ENCODE measurements at regions not wholly inside any gene's neighbourhood (a gene's known extent, or its start where the extent isn't known, plus 50 kb on each side); places are given as distances from the start of the nearest gene placed in this dataset.

DNA sequence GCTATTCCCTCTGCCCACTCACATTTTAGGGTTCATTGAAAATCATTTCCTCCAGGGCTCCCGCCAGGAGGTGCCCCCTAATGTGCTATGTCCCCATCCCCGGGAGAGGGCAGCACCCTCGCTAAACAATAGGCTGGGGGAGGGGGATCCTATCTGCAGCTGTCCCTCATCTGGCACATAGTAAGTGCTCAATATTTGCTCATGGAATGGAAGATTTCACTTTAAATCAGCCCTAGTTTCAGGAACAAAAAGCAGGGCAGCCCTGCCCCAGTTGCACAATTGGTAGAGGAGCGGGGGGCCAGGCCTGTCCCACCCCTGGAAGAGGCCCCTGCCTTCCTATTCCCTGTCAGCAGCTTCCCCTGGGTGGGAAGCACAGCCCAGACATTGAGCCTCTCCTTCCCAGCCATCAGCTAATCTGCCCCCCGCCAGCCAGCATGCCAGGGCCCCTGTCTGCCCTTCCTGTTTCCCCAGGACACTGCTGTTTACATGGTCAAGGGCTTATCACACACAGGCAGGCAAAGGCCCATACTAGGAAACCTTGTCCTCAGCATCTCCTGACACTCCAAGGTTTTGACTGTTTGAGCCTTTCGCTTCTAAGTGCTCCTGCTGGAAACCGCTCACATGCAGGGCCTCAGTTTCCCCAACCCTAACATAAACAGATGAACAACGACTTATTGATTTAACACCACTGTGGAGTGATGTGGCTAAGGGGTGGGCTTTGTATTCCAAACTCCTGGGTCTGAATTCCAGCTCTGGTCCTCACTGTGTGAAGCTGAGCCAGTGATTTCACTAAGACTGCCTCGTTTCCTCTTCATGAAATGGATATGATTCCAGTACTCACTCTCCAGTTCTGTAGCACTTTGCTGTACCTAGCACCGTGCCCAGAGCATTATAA, 130.7 kb upstream of the ZMIZ1 start:
- in situ Hi-C loops (cut with HindIII; ENCODE audit: low pct_ligation_motif_present, low pct_unique_long_range_greater_than_20kb, low sequenced_read_pairs) = no loop called here
- DNase-seq = no peak

GRCh38 chr10:78938695-78939672, 129.8 kb upstream of the ZMIZ1 start:
- DNase-seq = no peak
- in situ Hi-C loops (cut with HindIII; ENCODE audit: low pct_ligation_motif_present, low pct_unique_long_range_greater_than_20kb, low sequenced_read_pairs) = no loop called here

GRCh38 chr10:78942091-78942501, 126.7 kb upstream of the ZMIZ1 start:
- in situ Hi-C loops (cut with HindIII; ENCODE audit: low pct_ligation_motif_present, low pct_unique_long_range_greater_than_20kb, low sequenced_read_pairs) = no loop called here
- no peak for DNase-seq

DNA sequence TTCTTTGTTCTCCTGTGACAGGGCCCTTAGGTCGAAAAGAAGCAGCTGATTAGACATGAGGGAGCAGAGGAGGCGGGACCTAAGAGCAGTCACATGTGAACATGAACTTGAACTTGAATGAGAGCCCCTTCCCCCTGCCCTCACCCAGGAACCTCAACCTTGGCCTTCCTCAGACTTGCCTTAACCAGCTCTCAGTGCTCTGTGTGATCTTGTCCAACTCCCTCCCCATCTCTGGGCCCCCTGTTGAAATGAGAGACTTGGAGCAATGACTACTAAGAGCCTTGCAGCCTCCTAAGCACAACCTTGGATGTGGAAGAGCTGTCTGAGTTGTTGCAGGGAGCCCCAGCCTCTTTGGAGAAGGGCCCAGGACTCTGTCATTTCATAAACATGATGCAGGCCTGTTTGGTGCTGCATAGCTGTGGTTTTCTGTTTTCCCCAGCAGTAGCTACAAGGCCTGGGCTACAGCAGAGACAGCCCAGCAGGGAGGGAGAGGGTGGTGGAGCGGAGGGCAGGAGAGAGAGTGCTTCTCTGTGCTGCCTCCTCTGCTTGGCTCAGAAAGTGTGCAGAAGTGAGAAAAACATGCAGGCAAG, 123.9 kb upstream of the ZMIZ1 start:
- DNase-seq = no peak
- in situ Hi-C loops (cut with HindIII; ENCODE audit: low pct_ligation_motif_present, low pct_unique_long_range_greater_than_20kb, low sequenced_read_pairs) = no loop called here

DNA sequence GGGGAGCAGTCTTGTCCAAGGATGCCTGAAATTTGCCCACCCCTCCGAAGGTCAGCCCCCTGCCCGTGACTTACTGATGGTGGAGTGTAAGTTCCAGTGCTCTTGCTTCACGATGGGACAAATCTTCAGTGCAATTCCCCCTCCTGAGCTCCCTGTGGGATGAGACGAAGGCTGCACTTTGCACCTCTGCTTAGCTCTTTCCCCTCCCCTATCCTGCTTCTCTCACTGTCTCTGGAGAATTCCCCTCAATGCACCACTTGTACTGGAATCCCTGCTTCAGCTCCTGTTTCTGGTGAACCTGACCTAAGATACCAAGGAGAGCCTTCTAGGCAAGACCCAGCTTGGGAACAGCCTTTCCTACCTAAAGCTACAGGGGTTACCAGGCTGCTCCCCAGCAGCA, 122.9 kb upstream of the ZMIZ1 start:
- in situ Hi-C loops (cut with HindIII; ENCODE audit: low pct_ligation_motif_present, low pct_unique_long_range_greater_than_20kb, low sequenced_read_pairs) = no loop called here
- DNase-seq = no peak

DNA sequence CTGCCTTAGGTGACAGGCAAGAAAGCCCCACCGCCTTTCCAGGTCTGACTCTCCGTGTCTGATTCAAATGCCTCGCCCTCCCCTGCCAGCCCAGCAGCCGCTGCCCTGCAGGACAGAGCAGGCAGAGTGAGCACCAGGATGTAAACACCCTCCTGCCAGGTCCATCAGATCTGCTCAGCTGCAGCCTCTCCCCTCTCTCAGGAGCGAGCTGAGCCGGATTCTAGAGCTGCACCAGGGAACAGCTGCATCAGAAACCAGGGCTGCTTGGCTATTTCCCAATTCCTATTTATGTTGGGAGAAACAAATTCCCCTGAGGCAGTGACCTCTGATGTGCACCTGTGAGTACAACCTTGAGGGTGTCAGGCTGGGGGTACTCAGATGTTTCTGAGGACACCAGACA, 121.5 kb upstream of the ZMIZ1 start:
- in situ Hi-C loops (cut with HindIII; ENCODE audit: low pct_ligation_motif_present, low pct_unique_long_range_greater_than_20kb, low sequenced_read_pairs) = no loop called here
- DNase-seq = no peak

- in situ Hi-C loops (cut with HindIII; ENCODE audit: low pct_ligation_motif_present, low pct_unique_long_range_greater_than_20kb, low sequenced_read_pairs) = no loop called here
- DNase-seq = no peak
These were observed 121.0 kb upstream of the ZMIZ1 start for GRCh38 chr10:78947733-78948132.

DNA sequence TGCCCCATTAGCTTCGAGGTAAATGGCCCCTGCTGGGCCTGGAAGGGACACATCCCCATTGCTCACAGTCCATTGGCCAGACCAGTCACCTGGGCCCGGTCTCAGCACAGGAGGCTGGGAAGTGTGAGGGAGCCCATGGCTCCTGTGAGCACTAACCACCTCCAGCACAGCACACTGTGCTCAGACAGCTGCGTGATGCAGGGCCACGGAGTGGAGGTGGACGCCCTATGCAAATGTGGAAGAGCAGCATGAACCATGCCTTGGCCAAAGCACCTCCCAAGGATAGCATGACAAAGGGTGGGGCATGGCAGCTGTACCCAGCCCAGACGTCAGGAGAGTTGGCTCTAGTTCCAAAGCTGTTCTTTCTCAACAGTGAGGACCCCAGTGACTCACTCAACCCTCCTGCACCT, 120.1 kb upstream of the ZMIZ1 start:
- DNase-seq = no peak
- in situ Hi-C loops (cut with HindIII; ENCODE audit: low pct_ligation_motif_present, low pct_unique_long_range_greater_than_20kb, low sequenced_read_pairs) = no loop called here

DNA sequence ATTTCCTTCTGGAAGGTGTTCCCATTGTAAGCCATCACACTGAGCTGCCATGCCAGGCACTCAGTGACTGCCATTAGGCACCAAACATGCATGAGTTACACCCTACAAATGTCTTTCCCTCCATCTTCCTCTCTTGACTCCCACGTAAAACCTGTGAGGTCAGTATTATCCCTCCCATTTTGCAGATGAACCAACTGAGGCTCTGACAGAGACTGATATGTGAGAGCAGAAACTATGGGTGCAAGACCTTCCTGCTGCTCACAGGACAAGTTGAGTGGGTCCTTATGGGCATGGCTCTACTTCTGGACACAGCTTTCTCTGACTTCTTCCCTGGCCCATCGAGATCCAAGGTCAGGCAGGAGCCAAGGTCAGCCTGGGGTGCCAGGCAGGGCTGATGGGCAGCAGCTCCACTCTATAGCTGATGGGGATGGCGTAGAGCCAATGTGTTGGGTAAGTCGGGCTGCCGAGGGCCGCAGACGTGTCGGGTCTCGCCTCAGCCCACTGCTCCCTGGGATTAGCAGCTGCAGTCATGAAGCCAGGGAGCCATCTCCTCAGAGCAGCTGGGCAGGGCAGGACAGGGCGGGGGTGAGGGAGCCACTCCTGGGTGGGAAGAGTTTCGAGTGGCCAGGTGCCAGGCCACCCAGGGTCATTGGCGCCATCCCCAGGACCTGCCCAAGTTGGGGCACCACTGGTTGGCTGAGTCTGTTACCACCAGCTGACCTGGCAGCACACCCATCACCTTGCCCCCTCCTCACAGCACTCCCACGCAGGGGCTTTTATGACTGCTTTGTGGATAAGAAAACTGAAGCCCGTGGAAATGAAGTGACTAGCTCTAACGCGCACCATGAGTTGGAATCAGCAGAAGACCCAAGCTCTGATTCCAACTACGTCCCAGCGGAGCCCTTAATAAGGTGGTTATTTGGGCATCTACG, 117.8 kb upstream of the ZMIZ1 start:
- in situ Hi-C loops (cut with HindIII; ENCODE audit: low pct_ligation_motif_present, low pct_unique_long_range_greater_than_20kb, low sequenced_read_pairs) = no loop called here
- no peak for DNase-seq

- in situ Hi-C loops (cut with HindIII; ENCODE audit: low pct_ligation_motif_present, low pct_unique_long_range_greater_than_20kb, low sequenced_read_pairs) = no loop called here
These were observed 116.7 kb upstream of the ZMIZ1 start for GRCh38 chr10:78952030-78952429.

DNA sequence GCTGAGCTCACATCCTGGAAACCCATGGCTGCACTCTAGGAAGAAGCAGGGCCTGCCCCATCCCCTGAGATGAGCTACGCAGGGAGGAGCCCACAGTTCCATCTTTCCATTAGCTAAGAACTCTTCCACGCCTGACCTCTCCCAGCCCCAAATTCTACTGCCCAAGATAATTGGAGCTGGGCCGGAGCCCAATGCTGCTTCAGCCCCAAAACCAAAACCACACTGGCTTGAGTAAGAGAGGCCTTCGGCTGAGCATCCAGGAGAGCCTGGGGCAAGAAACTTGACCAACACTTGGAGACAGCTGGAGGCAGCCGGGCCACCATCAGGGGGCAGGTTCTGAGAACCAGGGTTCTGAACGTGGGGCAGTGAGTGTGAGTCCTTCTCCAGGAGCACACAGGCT, 116.1 kb upstream of the ZMIZ1 start:
- DNase-seq = no peak
- in situ Hi-C loops (cut with HindIII; ENCODE audit: low pct_ligation_motif_present, low pct_unique_long_range_greater_than_20kb, low sequenced_read_pairs) = no loop called here

More at GRCh38 chr10:78952030-78952429, 116.7 kb upstream of the ZMIZ1 start:
- no peak for DNase-seq

DNA sequence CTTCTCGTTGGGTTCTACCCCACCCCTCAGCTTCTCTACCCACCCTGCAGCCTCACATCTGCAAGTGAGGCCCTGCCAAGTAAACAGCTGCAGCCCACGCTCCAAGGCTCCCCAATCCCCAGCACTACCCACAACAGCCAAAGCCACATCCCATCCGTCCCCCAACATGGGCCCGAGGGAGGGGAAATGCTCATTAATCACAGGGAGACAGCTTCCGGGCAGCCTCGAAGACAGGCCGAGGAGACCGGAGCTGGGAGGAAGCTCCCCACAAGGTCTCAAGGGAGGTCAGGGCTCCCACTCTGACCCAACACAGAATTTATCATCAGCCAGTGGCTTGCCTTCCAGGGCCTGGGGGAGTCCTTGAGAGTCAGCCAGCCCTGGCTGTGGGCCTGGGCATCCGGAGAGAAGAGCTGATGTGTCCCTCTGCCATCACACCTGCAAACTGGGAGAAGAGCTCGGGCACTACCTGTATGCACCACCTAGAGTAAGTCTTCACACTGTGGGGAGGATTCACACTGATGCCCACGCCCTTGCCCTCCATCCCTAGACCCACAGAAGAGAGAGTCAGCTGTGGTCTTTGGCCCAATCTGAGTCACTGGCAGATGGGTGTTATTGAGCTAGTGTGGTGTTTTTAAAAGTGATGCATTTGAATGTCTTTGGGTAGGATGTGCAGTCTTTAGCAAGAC, 115.5 kb upstream of the ZMIZ1 start:
- DNase-seq = no peak

DNA sequence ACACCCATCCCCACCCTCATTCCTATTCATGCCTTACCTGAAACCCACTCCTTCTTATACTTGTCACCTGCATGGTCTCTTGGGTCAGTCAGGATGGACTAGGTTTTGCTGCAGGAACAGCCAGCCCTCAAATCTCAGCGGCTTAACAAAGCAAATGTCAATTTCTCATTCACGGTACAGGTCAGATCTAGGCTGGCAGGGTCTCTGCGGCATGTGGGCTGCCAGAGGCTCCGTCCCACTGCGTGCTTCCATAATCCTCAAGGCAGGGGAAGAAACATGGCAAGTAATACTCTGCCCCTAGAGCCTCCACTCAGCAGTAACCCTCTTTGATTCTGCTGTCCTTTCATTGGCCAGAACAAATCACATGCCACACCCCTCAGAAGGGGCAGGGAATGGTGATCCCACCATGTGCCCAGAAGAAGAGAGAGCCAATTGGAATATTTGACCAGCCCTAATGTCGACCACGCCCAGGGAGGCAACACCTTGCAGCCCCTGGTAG, 114.9 kb upstream of the ZMIZ1 start:
- no peak for DNase-seq
- in situ Hi-C loops (cut with HindIII; ENCODE audit: low pct_ligation_motif_present, low pct_unique_long_range_greater_than_20kb, low sequenced_read_pairs) = no loop called here

More for the DNA sequence above, 115.5 kb upstream of the ZMIZ1 start:
- in situ Hi-C loops (cut with HindIII; ENCODE audit: low pct_ligation_motif_present, low pct_unique_long_range_greater_than_20kb, low sequenced_read_pairs) = no loop called here

DNA sequence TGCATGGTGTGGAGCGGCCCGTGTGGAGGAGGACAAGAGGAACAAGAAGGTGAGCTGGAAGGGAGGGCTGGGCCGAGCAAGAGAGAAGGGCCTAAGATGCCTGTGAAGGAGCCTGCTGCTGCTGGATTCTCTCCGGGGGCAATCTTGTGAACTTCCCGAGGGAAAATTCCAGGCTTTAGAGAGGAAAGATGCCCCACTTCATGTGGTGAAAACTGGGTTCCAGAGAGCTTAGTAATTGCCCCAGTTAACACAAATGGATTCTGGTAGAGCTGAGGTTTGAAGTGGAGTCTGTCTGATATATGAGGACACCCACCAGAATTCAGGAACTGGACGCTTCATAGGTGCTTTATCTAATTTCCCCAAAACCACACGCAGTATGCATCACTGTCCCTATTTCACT, 114.1 kb upstream of the ZMIZ1 start:
- in situ Hi-C loops (cut with HindIII; ENCODE audit: low pct_ligation_motif_present, low pct_unique_long_range_greater_than_20kb, low sequenced_read_pairs) = no loop called here
- DNase-seq = no peak

GRCh38 chr10:78955206-78955605, 113.6 kb upstream of the ZMIZ1 start:
- DNase-seq = no peak
- in situ Hi-C loops (cut with HindIII; ENCODE audit: low pct_ligation_motif_present, low pct_unique_long_range_greater_than_20kb, low sequenced_read_pairs) = no loop called here

GRCh38 chr10:78956391-78956790, 112.4 kb upstream of the ZMIZ1 start:
- in situ Hi-C loops (cut with HindIII; ENCODE audit: low pct_ligation_motif_present, low pct_unique_long_range_greater_than_20kb, low sequenced_read_pairs) = no loop called here
- DNase-seq = no peak

GRCh38 chr10:78957471-78958039, 111.2 kb upstream of the ZMIZ1 start:
- no peak for DNase-seq

More at GRCh38 chr10:78957471-78958039, 111.2 kb upstream of the ZMIZ1 start:
- in situ Hi-C loops (cut with HindIII; ENCODE audit: low pct_ligation_motif_present, low pct_unique_long_range_greater_than_20kb, low sequenced_read_pairs) = no loop called here
